Dermis blood vessel endothelial cell (primary cell): ENCODE measurements at regions not wholly inside any gene's neighbourhood (a gene's known extent, or its start where the extent isn't known, plus 50 kb on each side); places are given as distances from the start of the nearest gene placed in this dataset.
A peak's percentile ranks its signal among the peaks of the same experiment; 100 is the strongest.

Experiments used
- DNase-seq: peaks from one replicate; pipeline ENCODE4 v3.0.0; 2010

- peak; percentile 3 for DNase-seq
Measured at GRCh38 chr2:217652761-217653639, 349.8 kb downstream of the TNS1 start.

DNA sequence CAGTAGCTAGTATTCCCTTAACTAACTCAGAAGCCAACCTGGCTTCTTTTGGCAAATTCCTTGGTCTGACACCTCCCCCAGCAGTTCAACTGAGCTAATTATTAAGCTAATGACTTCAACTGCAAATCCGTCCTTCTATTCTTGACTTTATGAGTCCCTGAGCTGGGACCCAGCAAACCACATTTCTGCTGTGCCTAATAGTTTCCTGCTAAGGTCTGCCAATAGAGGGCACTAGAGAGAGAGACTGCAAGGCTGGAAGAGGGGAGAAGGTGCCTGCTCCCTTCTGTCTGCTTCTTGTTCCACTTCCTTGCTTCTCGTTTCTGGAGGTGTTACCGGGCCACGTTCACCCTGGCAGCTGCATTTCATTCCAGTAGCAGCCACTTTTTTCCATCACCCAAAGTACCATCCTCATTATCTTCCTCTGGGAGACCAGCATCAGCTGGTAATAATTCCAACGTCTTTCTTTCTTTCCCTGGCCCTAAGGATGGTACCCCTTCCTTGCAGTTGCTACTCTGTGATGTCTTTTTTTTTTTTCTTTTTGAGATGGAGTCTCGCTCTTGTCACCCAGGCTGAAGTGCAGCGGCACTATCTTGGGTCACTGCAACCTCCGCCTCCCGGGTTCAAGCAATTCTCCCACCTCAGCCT lies 352.0 kb downstream of the TNS1 start:
- peak; percentile 65 for DNase-seq

DNA sequence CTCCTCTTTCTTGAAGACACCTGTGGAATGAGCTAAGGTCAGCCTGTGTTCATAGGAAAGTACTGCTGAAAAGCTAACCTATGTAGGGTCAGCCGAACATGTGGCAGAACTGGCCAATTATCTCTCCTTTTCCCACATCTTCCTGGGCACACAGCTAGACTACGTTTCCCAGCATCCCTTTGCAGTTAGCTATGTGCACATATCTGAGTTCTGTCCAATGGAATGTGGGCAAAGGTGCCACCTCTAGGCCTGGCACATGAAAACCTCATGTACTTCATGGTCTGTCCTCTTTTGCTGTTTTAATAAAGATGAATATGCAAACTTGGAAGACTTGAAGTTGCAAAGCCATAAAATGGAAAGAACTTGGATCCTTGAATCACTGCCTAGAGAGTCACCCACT lies 352.6 kb downstream of the TNS1 start:
- DNase-seq = no peak

- no peak for DNase-seq
Measured at GRCh38 chr2:217647925-217648324, 354.9 kb downstream of the TNS1 start.

DNA sequence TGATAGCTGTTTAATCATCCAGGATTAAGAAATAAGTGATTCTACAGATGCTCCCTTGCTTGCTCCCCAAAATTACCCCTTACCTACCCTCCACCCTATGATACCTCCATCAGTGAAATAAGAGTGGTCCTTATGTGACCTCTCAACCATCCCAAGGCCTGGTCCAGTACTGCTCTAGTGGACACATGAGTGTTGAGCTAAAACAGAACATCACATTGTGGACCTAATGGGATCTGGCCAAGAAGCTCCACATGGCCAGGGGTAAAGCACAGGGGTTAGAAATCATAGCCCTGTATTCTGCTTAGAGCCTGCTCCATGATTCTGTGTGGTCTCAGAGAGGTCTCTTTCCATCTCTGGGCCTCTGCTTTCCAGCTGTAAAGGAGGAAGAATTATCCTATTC lies 355.6 kb downstream of the TNS1 start:
- no peak for DNase-seq

DNA sequence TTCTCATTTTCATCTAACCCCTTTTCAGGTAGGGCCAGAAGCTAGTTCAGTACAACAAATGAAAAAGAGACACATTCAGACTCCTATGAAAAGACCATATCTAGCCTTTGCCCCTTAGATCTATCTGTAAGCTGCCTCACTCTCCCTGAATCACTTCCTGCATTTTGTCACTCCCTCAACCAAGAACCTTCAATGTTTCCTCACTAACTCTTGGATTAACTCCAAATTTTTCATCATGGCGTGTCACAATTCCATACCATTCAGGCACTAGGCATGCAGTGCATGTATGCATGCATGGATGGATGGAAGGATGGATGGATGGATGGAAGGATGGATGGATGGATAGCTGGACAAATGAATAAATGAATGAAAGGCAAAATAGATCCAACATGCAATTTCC lies 356.9 kb downstream of the TNS1 start:
- DNase-seq = no peak

DNA sequence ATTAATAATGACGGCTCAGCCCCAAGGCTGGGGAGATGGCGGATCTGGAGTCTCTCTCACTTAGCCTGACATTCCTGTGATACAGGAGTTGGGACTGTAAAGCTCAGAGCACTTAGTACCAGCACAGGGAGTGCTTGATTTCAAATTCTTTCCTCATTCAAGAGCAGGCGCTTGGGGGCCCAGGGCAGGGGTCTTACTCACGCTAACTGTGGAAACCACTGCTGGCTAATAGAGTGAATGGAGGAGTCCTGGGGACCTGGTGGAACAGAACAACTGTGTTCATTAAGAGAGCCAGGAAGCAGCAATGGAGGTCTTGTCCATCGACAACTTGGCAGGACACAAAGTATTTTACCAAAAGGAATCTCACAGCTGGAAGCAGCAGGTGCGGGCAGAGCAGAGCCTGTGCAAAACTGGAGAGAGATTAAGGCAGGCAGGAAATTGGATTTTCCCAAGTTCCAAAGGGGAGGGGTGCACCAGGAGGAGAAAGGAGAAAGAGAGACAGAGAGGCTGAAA lies 358.9 kb downstream of the TNS1 start:
- no peak for DNase-seq

DNA sequence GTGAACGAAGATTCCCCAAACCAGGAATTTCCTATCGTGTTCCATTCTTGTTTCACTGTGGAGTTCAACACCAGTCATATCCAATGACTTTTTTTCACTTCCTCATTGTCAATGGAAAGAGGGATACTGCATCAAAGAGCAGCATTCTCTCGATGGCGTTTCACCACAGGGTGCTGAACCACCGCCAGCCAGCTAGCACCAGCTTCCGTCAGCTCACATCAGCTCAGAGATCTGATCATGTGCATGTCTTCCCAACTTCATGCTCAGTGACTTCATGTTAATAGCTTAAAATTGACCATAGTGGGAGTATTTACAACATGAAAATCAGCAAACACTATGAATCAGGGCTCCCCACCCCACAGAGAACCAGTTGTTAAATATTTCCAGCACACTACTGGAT lies 359.9 kb downstream of the TNS1 start:
- no peak for DNase-seq

DNA sequence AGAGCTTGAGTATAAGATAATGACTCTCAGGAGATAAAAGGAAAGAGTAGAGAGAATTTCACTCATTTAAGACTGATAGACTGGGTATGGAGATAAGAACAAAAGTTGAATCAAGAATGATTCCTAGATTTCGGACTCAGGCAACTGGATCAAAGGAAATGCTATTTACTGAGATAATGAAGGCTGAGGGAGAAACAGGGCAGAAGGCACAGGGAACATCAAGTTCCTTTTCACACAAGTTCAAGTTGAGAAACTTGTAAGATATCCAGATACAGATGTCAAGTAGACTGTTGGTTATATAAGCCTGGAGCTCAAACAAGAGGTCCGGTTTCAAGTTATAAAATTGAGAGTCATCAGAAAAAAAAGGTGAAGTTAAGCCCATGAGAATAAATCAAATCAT lies 360.8 kb downstream of the TNS1 start:
- DNase-seq = no peak

DNA sequence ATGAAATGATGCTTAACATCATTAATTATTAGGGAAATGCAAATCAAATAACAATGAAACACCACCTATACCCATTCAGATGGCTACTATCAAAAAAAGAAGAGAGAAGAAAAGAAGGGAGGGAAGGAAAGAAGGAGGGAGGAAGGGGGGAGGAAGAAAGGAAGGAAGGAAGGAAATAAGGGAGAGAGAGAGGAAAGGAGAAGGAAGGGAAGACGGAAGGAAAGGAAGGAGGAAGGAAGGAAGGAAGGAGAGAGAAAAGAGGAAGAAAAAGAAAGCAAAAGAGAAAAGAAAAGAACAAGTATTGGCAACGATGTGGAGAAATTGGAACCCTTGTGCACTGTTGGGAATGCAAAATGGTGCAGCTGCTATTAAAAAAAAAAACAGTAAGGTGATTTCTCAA lies 363.3 kb downstream of the TNS1 start:
- no peak for DNase-seq

- no peak for DNase-seq
Measured at GRCh38 chr2:217638533-217638932, 364.3 kb downstream of the TNS1 start.

DNA sequence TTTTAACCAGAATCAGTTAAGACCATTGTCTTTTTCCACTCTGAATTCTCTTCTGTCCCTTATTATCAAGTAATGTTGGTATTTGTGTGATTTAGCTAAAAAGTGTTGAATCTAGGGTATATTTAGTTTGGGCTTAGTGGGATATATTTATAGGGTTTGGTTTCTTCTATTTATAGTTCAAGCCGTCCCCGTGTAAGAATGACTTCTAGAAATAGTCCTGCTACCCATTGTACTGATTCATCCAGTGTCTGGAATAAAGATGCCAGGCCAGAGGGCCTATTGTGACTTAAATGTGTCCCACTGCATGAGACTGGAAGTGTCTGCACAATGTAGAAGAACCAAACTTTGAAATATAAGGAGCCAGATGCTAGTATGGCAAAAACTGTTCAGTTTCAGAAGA lies 364.8 kb downstream of the TNS1 start:
- DNase-seq = no peak

- no peak for DNase-seq
Measured at GRCh38 chr2:217636991-217637561, 365.7 kb downstream of the TNS1 start.

GRCh38 chr2:217636578-217636977 lies 366.2 kb downstream of the TNS1 start:
- DNase-seq = no peak

DNA sequence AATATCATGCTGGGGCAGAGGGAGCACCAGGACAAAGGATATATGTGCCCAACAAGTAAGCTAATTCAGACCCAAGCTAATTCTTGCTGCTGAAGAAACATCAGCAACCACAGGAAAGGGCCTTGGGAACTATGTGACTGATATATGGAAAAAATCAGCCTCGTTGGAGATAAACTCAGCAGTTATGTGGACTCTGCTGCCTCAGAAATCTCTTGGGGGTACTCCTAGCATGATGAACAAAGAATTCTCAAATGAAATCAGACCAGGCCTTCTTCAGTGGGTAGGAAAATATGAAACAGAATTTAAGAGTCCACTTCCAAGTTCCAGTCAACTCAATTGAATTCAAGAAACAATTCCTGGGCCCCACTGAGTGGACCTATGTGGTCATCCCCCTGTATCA lies 367.9 kb downstream of the TNS1 start:
- DNase-seq = no peak

GRCh38 chr2:217632043-217632442 lies 370.8 kb downstream of the TNS1 start:
- DNase-seq = no peak

DNA sequence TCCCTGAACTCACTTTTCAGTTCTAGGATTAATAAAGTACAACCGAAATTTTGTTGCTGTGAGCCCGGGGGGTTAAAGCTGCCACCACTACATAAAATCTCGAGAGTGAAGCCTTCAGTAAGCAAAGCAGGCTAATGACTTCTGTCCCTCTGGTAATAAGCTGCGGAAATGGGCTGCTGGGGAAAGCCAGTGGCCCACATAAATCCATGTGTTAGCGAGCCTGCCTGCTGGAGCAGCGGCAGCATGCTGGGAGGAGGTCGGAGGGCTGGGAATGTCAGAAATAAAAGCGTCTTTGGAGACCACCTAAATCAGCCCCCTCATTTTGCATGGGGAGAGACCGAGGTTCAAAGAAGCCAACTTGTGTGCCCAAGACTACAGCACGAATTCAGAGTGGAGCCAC lies 371.7 kb downstream of the TNS1 start:
- DNase-seq = no peak

DNA sequence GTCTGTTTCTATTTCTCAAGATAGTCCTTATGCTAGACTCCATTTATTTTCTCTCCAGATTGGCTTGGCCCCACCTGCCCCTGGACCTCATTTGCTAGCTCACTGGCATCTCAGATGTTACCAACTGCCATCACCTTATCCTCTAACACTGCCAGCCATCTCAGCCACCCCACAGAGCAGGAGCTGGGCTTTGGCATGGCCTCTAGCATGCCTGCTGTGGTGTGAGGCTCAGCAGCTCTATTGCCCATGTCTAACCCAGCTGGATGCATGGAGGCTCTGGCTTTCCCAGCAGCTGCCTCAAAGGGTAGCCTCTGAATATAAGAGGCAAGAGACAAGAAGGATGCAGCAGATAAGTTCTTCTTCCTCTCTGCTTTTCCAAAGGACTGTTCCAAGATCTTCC lies 373.4 kb downstream of the TNS1 start:
- DNase-seq = no peak

DNA sequence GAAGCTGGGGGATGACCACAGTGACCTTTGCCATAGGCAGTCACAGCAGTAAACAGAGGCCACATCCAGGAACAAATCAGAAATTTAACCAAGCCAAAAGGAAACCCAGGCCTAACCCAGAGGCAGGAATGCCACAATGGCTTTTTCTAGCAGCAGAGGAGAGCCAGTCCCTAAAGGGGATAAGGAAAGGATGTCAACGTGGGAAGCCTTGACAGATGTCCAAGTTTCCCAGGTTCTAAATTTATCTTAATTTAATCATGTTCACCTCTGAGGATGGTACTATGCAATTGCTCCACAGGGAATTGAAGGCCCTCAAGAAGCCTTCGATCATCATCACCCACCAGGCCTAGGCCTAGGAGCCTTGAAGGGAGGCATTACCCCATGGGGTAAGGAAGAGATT lies 374.7 kb downstream of the TNS1 start:
- DNase-seq = no peak

DNA sequence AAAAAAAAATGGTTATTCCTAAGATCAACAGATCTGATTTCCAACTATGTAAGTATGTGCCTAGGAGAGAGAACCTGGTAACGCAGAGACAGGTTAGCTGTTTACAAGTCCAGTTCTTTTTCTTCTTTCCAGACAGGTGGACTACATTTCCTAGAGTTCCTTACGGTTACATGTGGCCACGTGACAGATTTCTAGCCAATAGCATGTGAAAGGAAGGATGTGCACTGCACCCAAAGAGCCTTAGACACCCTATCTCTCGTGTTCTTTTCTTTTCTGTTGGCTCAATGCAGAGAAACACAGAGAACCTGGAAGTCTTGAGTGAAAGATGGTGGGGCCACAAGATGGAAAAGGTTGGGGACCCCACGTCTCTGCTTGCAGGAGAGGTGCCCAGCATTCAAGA lies 375.9 kb downstream of the TNS1 start:
- DNase-seq = no peak

- DNase-seq = no peak
Measured at GRCh38 chr2:217625557-217626169, 377.1 kb downstream of the TNS1 start.

GRCh38 chr2:217623281-217623912 lies 379.4 kb downstream of the TNS1 start:
- DNase-seq = no peak
